ENCODE measurements at regions not wholly inside any gene's neighbourhood (a gene's known extent, or its start where the extent isn't known, plus 50 kb on each side); places are given as distances from the start of the nearest gene placed in this dataset.

DNA sequence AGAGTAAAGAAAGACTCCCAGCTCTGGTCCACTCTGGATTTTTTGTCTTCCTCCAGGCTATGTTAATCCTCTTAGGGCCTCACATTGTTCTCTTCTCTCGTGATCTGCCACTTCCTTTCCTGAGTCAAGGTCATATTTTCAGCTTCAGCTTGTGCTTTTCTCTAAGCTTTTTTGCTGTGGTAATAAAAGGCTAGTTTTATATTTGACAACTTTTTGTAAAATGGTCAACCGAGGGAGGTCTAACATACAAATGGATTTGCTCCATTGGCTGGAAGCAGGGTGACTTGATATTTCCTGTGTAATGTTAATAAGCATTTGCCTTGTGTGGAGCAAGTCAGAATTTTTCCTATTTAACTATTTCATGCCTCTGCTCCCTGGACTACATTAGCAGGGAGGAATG is 239.7 kb downstream of the RAB28 start:
- POLR2A ChIA-PET, result no interaction called here
- no peak for TF ChIP-seq GLI4 (tag by site-specific recombination; IDR thresholded peaks at IDR 0.05)
- TF ChIP-seq, protein P1, sequence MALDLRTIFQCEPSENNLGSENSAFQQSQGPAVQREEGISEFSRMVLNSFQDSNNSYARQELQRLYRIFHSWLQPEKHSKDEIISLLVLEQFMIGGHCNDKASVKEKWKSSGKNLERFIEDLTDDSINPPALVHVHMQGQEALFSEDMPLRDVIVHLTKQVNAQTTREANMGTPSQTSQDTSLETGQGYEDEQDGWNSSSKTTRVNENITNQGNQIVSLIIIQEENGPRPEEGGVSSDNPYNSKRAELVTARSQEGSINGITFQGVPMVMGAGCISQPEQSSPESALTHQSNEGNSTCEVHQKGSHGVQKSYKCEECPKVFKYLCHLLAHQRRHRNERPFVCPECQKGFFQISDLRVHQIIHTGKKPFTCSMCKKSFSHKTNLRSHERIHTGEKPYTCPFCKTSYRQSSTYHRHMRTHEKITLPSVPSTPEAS (tag by site-specific recombination; IDR thresholded peaks at IDR 0.05), result no peak
- TF ChIP-seq, protein P2, sequence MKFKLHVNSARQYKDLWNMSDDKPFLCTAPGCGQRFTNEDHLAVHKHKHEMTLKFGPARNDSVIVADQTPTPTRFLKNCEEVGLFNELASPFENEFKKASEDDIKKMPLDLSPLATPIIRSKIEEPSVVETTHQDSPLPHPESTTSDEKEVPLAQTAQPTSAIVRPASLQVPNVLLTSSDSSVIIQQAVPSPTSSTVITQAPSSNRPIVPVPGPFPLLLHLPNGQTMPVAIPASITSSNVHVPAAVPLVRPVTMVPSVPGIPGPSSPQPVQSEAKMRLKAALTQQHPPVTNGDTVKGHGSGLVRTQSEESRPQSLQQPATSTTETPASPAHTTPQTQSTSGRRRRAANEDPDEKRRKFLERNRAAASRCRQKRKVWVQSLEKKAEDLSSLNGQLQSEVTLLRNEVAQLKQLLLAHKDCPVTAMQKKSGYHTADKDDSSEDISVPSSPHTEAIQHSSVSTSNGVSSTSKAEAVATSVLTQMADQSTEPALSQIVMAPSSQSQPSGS (tag by site-specific recombination; IDR thresholded peaks at IDR 0.05; ENCODE audit: low read depth), result no peak
- TF ChIP-seq, protein P3, sequence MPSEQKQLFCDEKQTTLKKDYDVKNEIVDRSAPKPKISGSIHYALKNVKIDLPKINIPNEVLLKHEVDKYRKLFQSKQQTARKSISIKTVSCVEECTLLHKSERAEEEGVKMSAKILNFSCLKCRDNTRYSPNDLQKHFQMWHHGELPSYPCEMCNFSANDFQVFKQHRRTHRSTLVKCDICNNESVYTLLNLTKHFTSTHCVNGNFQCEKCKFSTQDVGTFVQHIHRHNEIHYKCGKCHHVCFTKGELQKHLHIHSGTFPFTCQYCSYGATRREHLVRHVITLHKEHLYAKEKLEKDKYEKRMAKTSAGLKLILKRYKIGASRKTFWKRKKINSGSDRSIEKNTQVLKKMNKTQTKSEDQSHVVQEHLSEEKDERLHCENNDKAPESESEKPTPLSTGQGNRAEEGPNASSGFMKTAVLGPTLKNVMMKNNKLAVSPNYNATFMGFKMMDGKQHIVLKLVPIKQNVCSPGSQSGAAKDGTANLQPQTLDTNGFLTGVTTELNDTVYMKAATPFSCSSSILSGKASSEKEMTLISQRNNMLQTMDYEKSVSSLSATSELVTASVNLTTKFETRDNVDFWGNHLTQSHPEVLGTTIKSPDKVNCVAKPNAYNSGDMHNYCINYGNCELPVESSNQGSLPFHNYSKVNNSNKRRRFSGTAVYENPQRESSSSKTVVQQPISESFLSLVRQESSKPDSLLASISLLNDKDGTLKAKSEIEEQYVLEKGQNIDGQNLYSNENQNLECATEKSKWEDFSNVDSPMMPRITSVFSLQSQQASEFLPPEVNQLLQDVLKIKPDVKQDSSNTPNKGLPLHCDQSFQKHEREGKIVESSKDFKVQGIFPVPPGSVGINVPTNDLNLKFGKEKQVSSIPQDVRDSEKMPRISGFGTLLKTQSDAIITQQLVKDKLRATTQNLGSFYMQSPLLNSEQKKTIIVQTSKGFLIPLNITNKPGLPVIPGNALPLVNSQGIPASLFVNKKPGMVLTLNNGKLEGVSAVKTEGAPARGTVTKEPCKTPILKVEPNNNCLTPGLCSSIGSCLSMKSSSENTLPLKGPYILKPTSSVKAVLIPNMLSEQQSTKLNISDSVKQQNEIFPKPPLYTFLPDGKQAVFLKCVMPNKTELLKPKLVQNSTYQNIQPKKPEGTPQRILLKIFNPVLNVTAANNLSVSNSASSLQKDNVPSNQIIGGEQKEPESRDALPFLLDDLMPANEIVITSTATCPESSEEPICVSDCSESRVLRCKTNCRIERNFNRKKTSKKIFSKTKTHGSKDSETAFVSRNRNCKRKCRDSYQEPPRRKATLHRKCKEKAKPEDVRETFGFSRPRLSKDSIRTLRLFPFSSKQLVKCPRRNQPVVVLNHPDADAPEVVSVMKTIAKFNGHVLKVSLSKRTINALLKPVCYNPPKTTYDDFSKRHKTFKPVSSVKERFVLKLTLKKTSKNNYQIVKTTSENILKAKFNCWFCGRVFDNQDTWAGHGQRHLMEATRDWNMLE (tag by site-specific recombination; conservative IDR thresholded peaks at IDR 0.05; ENCODE audit: low read depth), result no peak
- TF ChIP-seq, protein P4, sequence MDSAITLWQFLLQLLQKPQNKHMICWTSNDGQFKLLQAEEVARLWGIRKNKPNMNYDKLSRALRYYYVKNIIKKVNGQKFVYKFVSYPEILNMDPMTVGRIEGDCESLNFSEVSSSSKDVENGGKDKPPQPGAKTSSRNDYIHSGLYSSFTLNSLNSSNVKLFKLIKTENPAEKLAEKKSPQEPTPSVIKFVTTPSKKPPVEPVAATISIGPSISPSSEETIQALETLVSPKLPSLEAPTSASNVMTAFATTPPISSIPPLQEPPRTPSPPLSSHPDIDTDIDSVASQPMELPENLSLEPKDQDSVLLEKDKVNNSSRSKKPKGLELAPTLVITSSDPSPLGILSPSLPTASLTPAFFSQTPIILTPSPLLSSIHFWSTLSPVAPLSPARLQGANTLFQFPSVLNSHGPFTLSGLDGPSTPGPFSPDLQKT (IDR thresholded peaks at IDR 0.05; ENCODE audit: borderline replicate concordance, low read depth, low read length), result no peak
- no peak for TF ChIP-seq ZNF623 (tag by site-specific recombination; IDR thresholded peaks at IDR 0.05)
- TF ChIP-seq SP7 (tag by site-specific recombination; IDR thresholded peaks at IDR 0.05), result no peak
- no peak for TF ChIP-seq ZNF394 (tag by site-specific recombination; IDR thresholded peaks at IDR 0.05; ENCODE audit: borderline replicate concordance)
- no peak for TF ChIP-seq ZNF24 (tag by site-specific recombination; IDR thresholded peaks at IDR 0.05)
- TF ChIP-seq, protein P5, sequence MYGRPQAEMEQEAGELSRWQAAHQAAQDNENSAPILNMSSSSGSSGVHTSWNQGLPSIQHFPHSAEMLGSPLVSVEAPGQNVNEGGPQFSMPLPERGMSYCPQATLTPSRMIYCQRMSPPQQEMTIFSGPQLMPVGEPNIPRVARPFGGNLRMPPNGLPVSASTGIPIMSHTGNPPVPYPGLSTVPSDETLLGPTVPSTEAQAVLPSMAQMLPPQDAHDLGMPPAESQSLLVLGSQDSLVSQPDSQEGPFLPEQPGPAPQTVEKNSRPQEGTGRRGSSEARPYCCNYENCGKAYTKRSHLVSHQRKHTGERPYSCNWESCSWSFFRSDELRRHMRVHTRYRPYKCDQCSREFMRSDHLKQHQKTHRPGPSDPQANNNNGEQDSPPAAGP (tag by site-specific recombination; IDR thresholded peaks at IDR 0.05), result no peak
- no peak for TF ChIP-seq ZNF664 (tag by site-specific recombination; IDR thresholded peaks at IDR 0.05)
- no peak for TF ChIP-seq SP2 (tag by site-specific recombination; IDR thresholded peaks at IDR 0.05)
- TF ChIP-seq ZNF555 (tag by site-specific recombination; conservative IDR thresholded peaks at IDR 0.05), result no peak
- no peak for TF ChIP-seq ZFP3 (tag by site-specific recombination; IDR thresholded peaks at IDR 0.05; ENCODE audit: low read depth)
- TF ChIP-seq ZBTB17 (tag by site-specific recombination; IDR thresholded peaks at IDR 0.05), result no peak
- no peak for TF ChIP-seq EGR2 (tag by site-specific recombination; IDR thresholded peaks at IDR 0.05; ENCODE audit: low read depth)
- no peak for TF ChIP-seq HOXD13 (CRISPR knock-in tag; IDR thresholded peaks at IDR 0.05; ENCODE audit: borderline replicate concordance)
- TF ChIP-seq ZNF76 (tag by site-specific recombination; IDR thresholded peaks at IDR 0.05; ENCODE audit: borderline replicate concordance, low read depth), result no peak
- no peak for TF ChIP-seq ZNF350 (tag by site-specific recombination; IDR thresholded peaks at IDR 0.05)
- no peak for TF ChIP-seq OSR2 (tag by site-specific recombination; IDR thresholded peaks at IDR 0.05)
- H3K4me1 ChIP-seq (ENCODE audit: control insufficient read depth, insufficient read depth, low read length), result no peaks in the 10 kb centered on the region
- no peak overlapping the region for H3K4me3 ChIP-seq (ENCODE audit: low read depth, low read length)
- H3K36me3 ChIP-seq (ENCODE audit: control insufficient read depth in 2 of 2, insufficient read depth in 1 of 2, low read length in 2 of 2), result no peaks in the 10 kb centered on the region
- no peak overlapping the region for H3K27ac ChIP-seq (ENCODE audit: extremely low read depth, low read depth, low read length)
- no peaks in the 10 kb centered on the region for H3K9me3 ChIP-seq (ENCODE audit: control insufficient read depth, insufficient read depth, low read depth, low read length)
- CTCF ChIA-PET, result no interaction called here
